ENCODE measurements at regions not wholly inside any gene's neighbourhood (a gene's known extent, or its start where the extent isn't known, plus 50 kb on each side); places are given as distances from the start of the nearest gene placed in this dataset.

DNA sequence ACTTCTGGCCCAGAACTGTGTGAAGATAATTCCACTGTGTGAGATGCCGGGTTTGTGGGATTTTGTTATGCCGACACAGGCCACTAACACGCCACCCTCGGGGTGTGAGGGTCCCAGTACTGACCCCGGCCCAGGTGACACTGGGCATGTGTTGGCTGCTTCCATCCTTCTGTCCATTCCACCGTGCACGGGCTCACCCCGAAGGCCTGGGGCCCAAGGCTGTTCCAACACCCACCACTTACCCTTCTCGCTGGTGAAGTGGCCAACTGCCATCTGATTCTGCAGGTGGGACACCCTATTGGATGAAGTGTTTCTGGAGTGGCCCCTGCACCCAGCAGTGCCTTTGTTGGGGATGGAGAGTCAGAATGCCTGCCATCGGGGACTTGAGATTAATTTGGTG, 1307.5 kb downstream of the BRD1 start:
- TF ChIP-seq, protein P1, sequence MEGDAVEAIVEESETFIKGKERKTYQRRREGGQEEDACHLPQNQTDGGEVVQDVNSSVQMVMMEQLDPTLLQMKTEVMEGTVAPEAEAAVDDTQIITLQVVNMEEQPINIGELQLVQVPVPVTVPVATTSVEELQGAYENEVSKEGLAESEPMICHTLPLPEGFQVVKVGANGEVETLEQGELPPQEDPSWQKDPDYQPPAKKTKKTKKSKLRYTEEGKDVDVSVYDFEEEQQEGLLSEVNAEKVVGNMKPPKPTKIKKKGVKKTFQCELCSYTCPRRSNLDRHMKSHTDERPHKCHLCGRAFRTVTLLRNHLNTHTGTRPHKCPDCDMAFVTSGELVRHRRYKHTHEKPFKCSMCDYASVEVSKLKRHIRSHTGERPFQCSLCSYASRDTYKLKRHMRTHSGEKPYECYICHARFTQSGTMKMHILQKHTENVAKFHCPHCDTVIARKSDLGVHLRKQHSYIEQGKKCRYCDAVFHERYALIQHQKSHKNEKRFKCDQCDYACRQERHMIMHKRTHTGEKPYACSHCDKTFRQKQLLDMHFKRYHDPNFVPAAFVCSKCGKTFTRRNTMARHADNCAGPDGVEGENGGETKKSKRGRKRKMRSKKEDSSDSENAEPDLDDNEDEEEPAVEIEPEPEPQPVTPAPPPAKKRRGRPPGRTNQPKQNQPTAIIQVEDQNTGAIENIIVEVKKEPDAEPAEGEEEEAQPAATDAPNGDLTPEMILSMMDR (conservative IDR thresholded peaks at IDR 0.05; ENCODE audit: low read depth, low read length) = no peak
- TF ChIP-seq RCOR1 (IDR thresholded peaks at IDR 0.05; ENCODE audit: insufficient replicate concordance, low read length) = no peak
- TF ChIP-seq CEBPB (IDR thresholded peaks at IDR 0.05; ENCODE audit: low read depth, low read length) = no peak
- no peak for TF ChIP-seq NFE2L2 (IDR thresholded peaks at IDR 0.05; ENCODE audit: low read depth, low read length)

Measured in IMR-90 (cell line).